ENCODE measurements at regions not wholly inside any gene's neighbourhood (a gene's known extent, or its start where the extent isn't known, plus 50 kb on each side); places are given as distances from the start of the nearest gene placed in this dataset.
"Not testable (repeated sequence)": the region's sequence is repeated elsewhere in the genome, so short reads cannot be mapped to it uniquely, and the experiment has no call there.

DNA sequence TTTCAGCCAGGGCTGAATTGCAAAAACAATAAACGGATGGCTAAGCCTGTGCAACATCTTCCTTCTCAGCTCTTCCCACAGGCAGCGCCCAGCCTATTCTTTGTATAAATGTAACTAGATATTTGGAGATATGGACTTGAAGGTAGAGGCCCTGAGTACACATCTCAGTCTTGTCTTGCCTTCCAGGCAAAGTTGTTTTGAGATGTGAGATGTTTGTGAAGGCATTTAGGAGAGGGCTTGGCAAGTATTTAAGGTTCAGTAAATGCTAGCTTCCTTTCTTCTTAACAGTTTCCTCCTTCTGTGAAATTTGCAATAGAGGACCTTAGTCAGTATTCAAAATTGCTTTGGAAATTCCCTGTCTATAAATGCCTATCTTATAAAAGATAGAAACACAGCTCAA, 228.8 kb downstream of the NR2F1-AS1 start:
- H3K4me3 ChIP-seq (ENCODE audit: insufficient read depth, low read length) = no peak overlapping the region

DNA sequence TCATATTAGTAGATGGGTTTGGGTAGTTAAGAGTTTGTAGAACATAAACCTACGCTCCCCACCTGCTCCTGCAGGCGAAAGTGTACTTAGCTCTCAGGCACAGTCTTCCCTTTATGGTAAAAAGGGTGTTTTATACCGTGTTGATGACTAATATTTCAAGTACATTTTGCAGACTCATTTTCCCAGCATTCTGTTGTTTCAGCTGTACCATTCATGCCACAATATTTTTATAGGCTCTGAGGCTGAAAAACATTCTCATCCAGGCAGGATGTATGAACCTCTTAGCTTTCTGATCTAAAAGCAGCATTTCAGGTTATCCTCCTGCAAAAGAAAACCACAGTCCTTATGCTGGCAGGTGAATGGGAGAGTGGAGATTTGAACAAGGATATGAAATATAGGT, 231.4 kb downstream of the NR2F1-AS1 start:
- peak overlapping the region; percentile 15 for H3K27ac ChIP-seq (ENCODE audit: low read depth, low read length)
- TF ChIP-seq, protein P1, sequence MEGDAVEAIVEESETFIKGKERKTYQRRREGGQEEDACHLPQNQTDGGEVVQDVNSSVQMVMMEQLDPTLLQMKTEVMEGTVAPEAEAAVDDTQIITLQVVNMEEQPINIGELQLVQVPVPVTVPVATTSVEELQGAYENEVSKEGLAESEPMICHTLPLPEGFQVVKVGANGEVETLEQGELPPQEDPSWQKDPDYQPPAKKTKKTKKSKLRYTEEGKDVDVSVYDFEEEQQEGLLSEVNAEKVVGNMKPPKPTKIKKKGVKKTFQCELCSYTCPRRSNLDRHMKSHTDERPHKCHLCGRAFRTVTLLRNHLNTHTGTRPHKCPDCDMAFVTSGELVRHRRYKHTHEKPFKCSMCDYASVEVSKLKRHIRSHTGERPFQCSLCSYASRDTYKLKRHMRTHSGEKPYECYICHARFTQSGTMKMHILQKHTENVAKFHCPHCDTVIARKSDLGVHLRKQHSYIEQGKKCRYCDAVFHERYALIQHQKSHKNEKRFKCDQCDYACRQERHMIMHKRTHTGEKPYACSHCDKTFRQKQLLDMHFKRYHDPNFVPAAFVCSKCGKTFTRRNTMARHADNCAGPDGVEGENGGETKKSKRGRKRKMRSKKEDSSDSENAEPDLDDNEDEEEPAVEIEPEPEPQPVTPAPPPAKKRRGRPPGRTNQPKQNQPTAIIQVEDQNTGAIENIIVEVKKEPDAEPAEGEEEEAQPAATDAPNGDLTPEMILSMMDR (IDR thresholded peaks at IDR 0.05; ENCODE audit: extremely low read depth, low read depth, low read length) = no peak
- H3K27me3 ChIP-seq (ENCODE audit: insufficient read depth, low read length) = no peaks in the 10 kb centered on the region
- H4K20me1 ChIP-seq (ENCODE audit: insufficient read depth, low read length) = no peaks in the 10 kb centered on the region
- H2AFZ ChIP-seq (ENCODE audit: low read length) = peak overlapping the region; percentile 25
- H3K36me3 ChIP-seq (ENCODE audit: insufficient read depth, low read length) = no peaks in the 10 kb centered on the region
- peak overlapping the region; percentile 28 for H3K4me2 ChIP-seq (ENCODE audit: insufficient read depth, low read length)
- H3K9me3 ChIP-seq (ENCODE audit: low read depth, low read length) = no peaks in the 10 kb centered on the region
- DNase-seq (ENCODE audit: insufficient read length, low spot score, missing footprints) = peak; percentile 88
- no peaks in the 10 kb centered on the region for H3K79me2 ChIP-seq (ENCODE audit: insufficient read depth, low read length)
- no peak overlapping the region for H3K4me3 ChIP-seq (ENCODE audit: insufficient read depth, low read length)
- peaks cover 12% of the 10 kb centered on the region for H3K4me1 ChIP-seq (ENCODE audit: insufficient read depth, low read length)

More for the DNA sequence above, 228.8 kb downstream of the NR2F1-AS1 start:
- TF ChIP-seq, protein P1 (IDR thresholded peaks at IDR 0.05; ENCODE audit: extremely low read depth, low read depth, low read length) = no peak
- no peaks in the 10 kb centered on the region for H4K20me1 ChIP-seq (ENCODE audit: insufficient read depth, low read length)
- H3K27ac ChIP-seq (ENCODE audit: low read depth, low read length) = no peak overlapping the region
- H3K4me1 ChIP-seq (ENCODE audit: insufficient read depth, low read length) = peaks cover 22% of the 10 kb centered on the region
- H3K79me2 ChIP-seq (ENCODE audit: insufficient read depth, low read length) = no peaks in the 10 kb centered on the region
- no peaks in the 10 kb centered on the region for H3K9me3 ChIP-seq (ENCODE audit: low read depth, low read length)
- no peak overlapping the region for H2AFZ ChIP-seq (ENCODE audit: low read length)
- no peak for DNase-seq (ENCODE audit: insufficient read length, low spot score, missing footprints)
- H3K27me3 ChIP-seq (ENCODE audit: insufficient read depth, low read length) = no peaks in the 10 kb centered on the region
- no peak overlapping the region for H3K4me2 ChIP-seq (ENCODE audit: insufficient read depth, low read length)
- no peaks in the 10 kb centered on the region for H3K36me3 ChIP-seq (ENCODE audit: insufficient read depth, low read length)

DNA sequence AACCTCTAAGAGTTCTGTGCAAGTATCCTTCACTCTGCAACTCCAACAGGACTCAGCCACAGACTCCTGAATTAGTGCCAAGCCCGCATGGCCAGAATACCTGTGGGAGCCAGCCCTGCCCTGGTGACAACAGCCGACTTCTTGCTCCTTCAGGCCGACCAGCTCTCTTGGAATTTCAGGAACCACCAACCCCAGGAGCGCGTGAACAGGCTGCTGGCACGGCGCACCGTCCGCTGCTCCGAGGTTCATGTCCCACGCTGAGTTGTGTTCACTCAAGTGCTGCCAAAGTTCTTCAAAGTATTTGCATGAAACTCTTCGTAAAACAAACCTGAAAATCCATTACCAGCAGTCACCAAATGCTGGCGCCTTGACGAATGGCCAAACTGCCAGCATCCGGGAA, 232.8 kb downstream of the NR2F1-AS1 start:
- Histone ChIP-seq H3K4me1 (ENCODE audit: insufficient read depth, low read length) (peaks cover 12% of the 10 kb centered on the region), H4K20me1 (ENCODE audit: insufficient read depth, low read length) (no peaks in the 10 kb centered on the region), H3K36me3 (ENCODE audit: insufficient read depth, low read length) (no peaks in the 10 kb centered on the region), H3K4me2 (ENCODE audit: insufficient read depth, low read length) (no peak overlapping the region), H3K27me3 (ENCODE audit: insufficient read depth, low read length) (no peaks in the 10 kb centered on the region), H3K27ac (ENCODE audit: low read depth, low read length) (no peak overlapping the region), H2AFZ (ENCODE audit: low read length) (no peak overlapping the region), H3K79me2 (ENCODE audit: insufficient read depth, low read length) (no peaks in the 10 kb centered on the region), H3K9me3 (ENCODE audit: low read depth, low read length) (no peaks in the 10 kb centered on the region), H3K4me3 (ENCODE audit: insufficient read depth, low read length) (no peak overlapping the region)
- TF ChIP-seq, protein P1 (IDR thresholded peaks at IDR 0.05; ENCODE audit: extremely low read depth, low read depth, low read length) = no peak
- no peak for DNase-seq (ENCODE audit: insufficient read length, low spot score, missing footprints)

DNA sequence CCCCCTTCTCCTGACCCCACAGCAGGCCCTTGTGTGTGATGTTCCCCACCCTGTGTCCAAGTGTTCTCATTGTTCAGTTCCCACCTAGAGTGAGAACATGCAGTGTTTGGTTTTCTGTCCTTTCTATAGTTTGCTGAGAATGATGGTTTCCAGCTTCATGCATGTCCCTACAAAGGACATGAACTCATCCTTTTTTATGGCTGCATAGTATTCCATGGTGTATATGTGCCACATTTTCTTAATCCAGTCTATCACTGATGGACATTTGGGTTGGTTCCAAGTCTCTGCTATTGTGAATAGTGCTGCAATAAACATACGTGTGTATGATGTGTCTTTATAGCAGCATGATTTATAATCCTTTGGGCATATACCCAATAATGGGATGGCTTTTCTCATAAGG, 234.2 kb downstream of the NR2F1-AS1 start:
- H3K4me1 ChIP-seq (ENCODE audit: insufficient read depth, low read length) = peaks cover 12% of the 10 kb centered on the region
- not testable (repeated sequence) for H3K79me2 ChIP-seq (ENCODE audit: insufficient read depth, low read length); H3K9me3 ChIP-seq (ENCODE audit: low read depth, low read length); H3K4me2 ChIP-seq (ENCODE audit: insufficient read depth, low read length); DNase-seq (ENCODE audit: insufficient read length, low spot score, missing footprints); H3K27me3 ChIP-seq (ENCODE audit: insufficient read depth, low read length); H3K4me3 ChIP-seq (ENCODE audit: insufficient read depth, low read length); H3K36me3 ChIP-seq (ENCODE audit: insufficient read depth, low read length); H2AFZ ChIP-seq (ENCODE audit: low read length); H4K20me1 ChIP-seq (ENCODE audit: insufficient read depth, low read length); H3K27ac ChIP-seq (ENCODE audit: low read depth, low read length)
